HG03135 (cell line): ENCODE measurements at regions not wholly inside any gene's neighbourhood (a gene's known extent, or its start where the extent isn't known, plus 50 kb on each side); places are given as distances from the start of the nearest gene placed in this dataset.
"Not testable (repeated sequence)": the region's sequence is repeated elsewhere in the genome, so short reads cannot be mapped to it uniquely, and the experiment has no call there.

Experiments
- ATAC-seq: cut with Tn5 transposase; IDR thresholded peaks from one replicate; pipeline ENCODE4 v1.9.1; 2021; ENCODE audit warnings: mild to moderate bottlenecking, moderate library complexity; ENCODE audit not compliant: unreplicated experiment

GRCh38 chr6:167748458-167749379, 78.0 kb upstream of the AFDN start:
- ATAC-seq = no peak

GRCh38 chr6:167750956-167751358, 75.8 kb upstream of the AFDN start:
- ATAC-seq = no peak

- ATAC-seq = no peak
These were observed 75.1 kb upstream of the AFDN start for GRCh38 chr6:167751579-167752115.

GRCh38 chr6:167753281-167753680, 73.4 kb upstream of the AFDN start:
- ATAC-seq = not testable (repeated sequence)

- no peak for ATAC-seq
These were observed 72.0 kb upstream of the AFDN start for GRCh38 chr6:167754691-167755090.

GRCh38 chr6:167755461-167755860, 71.2 kb upstream of the AFDN start:
- no peak for ATAC-seq

GRCh38 chr6:167756597-167756996, 70.1 kb upstream of the AFDN start:
- no peak for ATAC-seq

GRCh38 chr6:167757249-167757648, 69.5 kb upstream of the AFDN start:
- ATAC-seq = no peak

GRCh38 chr6:167757821-167758220, 68.9 kb upstream of the AFDN start:
- ATAC-seq = no peak

GRCh38 chr6:167758309-167759023, 68.2 kb upstream of the AFDN start:
- ATAC-seq = no peak

GRCh38 chr6:167759206-167759605, 67.5 kb upstream of the AFDN start:
- no peak for ATAC-seq

GRCh38 chr6:167759912-167760311, 66.8 kb upstream of the AFDN start:
- no peak for ATAC-seq

- no peak for ATAC-seq
These were observed 65.5 kb upstream of the AFDN start for GRCh38 chr6:167760979-167761793.

- no peak for ATAC-seq
These were observed 64.9 kb upstream of the AFDN start for GRCh38 chr6:167761794-167762258.

- ATAC-seq = no peak
These were observed 64.3 kb upstream of the AFDN start for GRCh38 chr6:167762259-167762962.

- ATAC-seq = no peak
These were observed 63.4 kb upstream of the AFDN start for GRCh38 chr6:167763056-167763944.

GRCh38 chr6:167764215-167764614, 62.5 kb upstream of the AFDN start:
- no peak for ATAC-seq

- ATAC-seq = no peak
These were observed 61.8 kb upstream of the AFDN start for GRCh38 chr6:167764713-167765479.
